ENCODE measurements at regions not wholly inside any gene's neighbourhood (a gene's known extent, or its start where the extent isn't known, plus 50 kb on each side); places are given as distances from the start of the nearest gene placed in this dataset.

- 67 to 79% methylated on average over 1 of the region's 1 CpG for WGBS, 2 donors
- Histone ChIP-seq H3K36me3 (no peaks in the 10 kb centered on the region), H3K27ac (no peak overlapping the region), H3K4me3 (no peak overlapping the region), H3K4me1 (no peaks in the 10 kb centered on the region), H3K27me3 (no peaks in the 10 kb centered on the region), H3K9me3 (no peaks in the 10 kb centered on the region)
- ATAC-seq (ENCODE audit: low FRiP score in 2 of 2) = no peak
- TF ChIP-seq POLR2A (IDR thresholded peaks at IDR 0.05) (no peak), POLR2AphosphoS5 (IDR thresholded peaks at IDR 0.05) (no peak), CTCF (IDR thresholded peaks at IDR 0.05) (no peak), EP300 (IDR thresholded peaks at IDR 0.05) (no peak)
- DNase-seq = no peak
Observed at GRCh38 chr5:148708854-148709253, 54.5 kb upstream of the HTR4 start.

- Histone ChIP-seq H3K27ac (no peak overlapping the region), H3K9me3 (no peaks in the 10 kb centered on the region), H3K4me3 (no peak overlapping the region), H3K4me1 (no peaks in the 10 kb centered on the region), H3K36me3 (no peaks in the 10 kb centered on the region), H3K27me3 (no peaks in the 10 kb centered on the region)
- DNase-seq (no peak), ATAC-seq (ENCODE audit: low FRiP score in 2 of 2) (no peak)
- whole genome bisulfite sequencing, 2 donors = 58 to 70% methylated on average over 3 of the region's 3 CpGs
- no peak for TF ChIP-seq POLR2AphosphoS5 (IDR thresholded peaks at IDR 0.05)
- no peak for TF ChIP-seq CTCF (IDR thresholded peaks at IDR 0.05)
- TF ChIP-seq POLR2A (IDR thresholded peaks at IDR 0.05) = no peak
- no peak for TF ChIP-seq EP300 (IDR thresholded peaks at IDR 0.05)
Observed at GRCh38 chr5:148711961-148712360, 57.6 kb upstream of the HTR4 start.

GRCh38 chr5:148713735-148714508 is 59.6 kb upstream of the HTR4 start:
- DNase-seq = no peak
- H3K4me1 ChIP-seq = no peaks in the 10 kb centered on the region
- no peaks in the 10 kb centered on the region for H3K27me3 ChIP-seq
- H3K36me3 ChIP-seq = no peaks in the 10 kb centered on the region
- H3K27ac ChIP-seq = no peak overlapping the region
- no peak for ATAC-seq (ENCODE audit: low FRiP score in 2 of 2)
- no peak overlapping the region for H3K4me3 ChIP-seq
- no peaks in the 10 kb centered on the region for H3K9me3 ChIP-seq
- no peak for TF ChIP-seq POLR2AphosphoS5 (IDR thresholded peaks at IDR 0.05)
- no peak for TF ChIP-seq POLR2A (IDR thresholded peaks at IDR 0.05)
- no peak for TF ChIP-seq CTCF (IDR thresholded peaks at IDR 0.05)
- no peak for TF ChIP-seq EP300 (IDR thresholded peaks at IDR 0.05)

GRCh38 chr5:148716716-148717115 is 62.4 kb upstream of the HTR4 start:
- DNase-seq (no peak), ATAC-seq (ENCODE audit: low FRiP score in 2 of 2) (no peak)
- H3K4me3 ChIP-seq = no peak overlapping the region
- H3K27me3 ChIP-seq = no peaks in the 10 kb centered on the region
- no peaks in the 10 kb centered on the region for H3K4me1 ChIP-seq
- H3K36me3 ChIP-seq = no peaks in the 10 kb centered on the region
- no peak overlapping the region for H3K27ac ChIP-seq
- 76 to 91% methylated on average over 3 to 4 of the region's 4 CpGs for WGBS, 2 donors
- TF ChIP-seq POLR2A (IDR thresholded peaks at IDR 0.05) (no peak), POLR2AphosphoS5 (IDR thresholded peaks at IDR 0.05) (no peak), EP300 (IDR thresholded peaks at IDR 0.05) (no peak), CTCF (IDR thresholded peaks at IDR 0.05) (no peak)
- no peaks in the 10 kb centered on the region for H3K9me3 ChIP-seq

- 92 to 93% methylated on average over 3 of the region's 3 CpGs for WGBS, 2 donors
Observed at GRCh38 chr5:148717668-148718067, 63.3 kb upstream of the HTR4 start.

More at GRCh38 chr5:148717668-148718067, 63.3 kb upstream of the HTR4 start:
- Histone ChIP-seq H3K4me3 (no peak overlapping the region), H3K9me3 (no peaks in the 10 kb centered on the region), H3K27me3 (no peaks in the 10 kb centered on the region), H3K4me1 (no peaks in the 10 kb centered on the region), H3K36me3 (no peaks in the 10 kb centered on the region), H3K27ac (no peak overlapping the region)
- DNase-seq = no peak
- TF ChIP-seq POLR2A (IDR thresholded peaks at IDR 0.05) (no peak), CTCF (IDR thresholded peaks at IDR 0.05) (no peak), EP300 (IDR thresholded peaks at IDR 0.05) (no peak), POLR2AphosphoS5 (IDR thresholded peaks at IDR 0.05) (no peak)
- no peak for ATAC-seq (ENCODE audit: low FRiP score in 2 of 2)

Data from upper lobe of left lung (tissue), 6 donors.